SK-N-SH treated with all-trans-retinoic acid at 6 μM for 48 hours (cell line): ENCODE measurements at regions not wholly inside any gene's neighbourhood (a gene's known extent, or its start where the extent isn't known, plus 50 kb on each side); places are given as distances from the start of the nearest gene placed in this dataset.

Experiments
- RARB ChIP-seq: fragments of 250-450 bp; sonication (Bioruptor Pico); IDR thresholded peaks from 2 replicates; pipeline ENCODE4 v1.8.0; 2021; ENCODE audit warnings: mild to moderate bottlenecking, moderate library complexity
- ZFP30 ChIP-seq: fragments of 450-650 bp; formaldehyde crosslinking; IDR thresholded peaks from 2 replicates; pipeline ENCODE4 v1.5.0; 2022; ENCODE audit warnings: mild to moderate bottlenecking, moderate library complexity
- ZNF565 ChIP-seq: fragments of 450-650 bp; formaldehyde crosslinking; conservative IDR thresholded peaks from 2 replicates; pipeline ENCODE4 v1.5.0; 2020; ENCODE audit warnings: low read depth, mild to moderate bottlenecking, moderate library complexity
- ZNF70 ChIP-seq: fragments of 450-650 bp; formaldehyde crosslinking; IDR thresholded peaks from 2 replicates; pipeline ENCODE4 v1.5.0; 2020; ENCODE audit warnings: mild to moderate bottlenecking, moderate library complexity
- TF ChIP-seq, protein P1 (sequence below): fragments of 250-450 bp; sonication (Bioruptor Pico); IDR thresholded peaks from 2 replicates; pipeline ENCODE4 v1.5.1; 2021; ENCODE audit warnings: mild to moderate bottlenecking, moderate library complexity
- TF ChIP-seq, protein P2 (sequence below): fragments of 250-450 bp; sonication (Bioruptor Pico); IDR thresholded peaks from 2 replicates; pipeline ENCODE4 v1.8.0; 2020; ENCODE audit warnings: mild to moderate bottlenecking, moderate library complexity, borderline replicate concordance
- TF ChIP-seq, protein P3 (sequence below): fragments of 250-450 bp; sonication (Bioruptor Pico); IDR thresholded peaks from 2 replicates; pipeline ENCODE4 v1.8.0; 2021; ENCODE audit warnings: low read depth, mild to moderate bottlenecking, moderate library complexity, borderline replicate concordance

DNA sequence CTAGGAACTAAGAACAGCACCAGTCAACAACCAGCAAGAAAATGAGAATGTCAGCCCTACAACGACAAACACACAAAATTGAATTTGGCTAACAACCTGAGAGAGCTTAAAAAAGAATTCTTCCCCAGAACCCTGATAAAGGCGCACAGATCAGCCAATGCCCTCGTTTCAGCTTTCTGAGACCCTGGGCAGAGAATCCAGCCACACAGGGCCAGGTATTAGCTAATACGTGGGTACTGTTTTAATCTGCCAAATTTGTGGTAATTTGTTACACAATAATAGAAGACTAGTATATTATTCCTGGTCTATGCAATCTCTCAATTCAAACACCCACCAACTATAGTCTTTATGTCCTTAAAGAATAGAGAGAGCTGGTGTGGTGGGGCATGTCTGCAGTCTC lies 291.6 kb upstream of the GADL1 start:
- TF ChIP-seq, protein P1, sequence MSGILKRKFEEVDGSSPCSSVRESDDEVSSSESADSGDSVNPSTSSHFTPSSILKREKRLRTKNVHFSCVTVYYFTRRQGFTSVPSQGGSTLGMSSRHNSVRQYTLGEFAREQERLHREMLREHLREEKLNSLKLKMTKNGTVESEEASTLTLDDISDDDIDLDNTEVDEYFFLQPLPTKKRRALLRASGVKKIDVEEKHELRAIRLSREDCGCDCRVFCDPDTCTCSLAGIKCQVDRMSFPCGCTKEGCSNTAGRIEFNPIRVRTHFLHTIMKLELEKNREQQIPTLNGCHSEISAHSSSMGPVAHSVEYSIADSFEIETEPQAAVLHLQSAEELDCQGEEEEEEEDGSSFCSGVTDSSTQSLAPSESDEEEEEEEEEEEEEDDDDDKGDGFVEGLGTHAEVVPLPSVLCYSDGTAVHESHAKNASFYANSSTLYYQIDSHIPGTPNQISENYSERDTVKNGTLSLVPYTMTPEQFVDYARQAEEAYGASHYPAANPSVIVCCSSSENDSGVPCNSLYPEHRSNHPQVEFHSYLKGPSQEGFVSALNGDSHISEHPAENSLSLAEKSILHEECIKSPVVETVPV (CRISPR knock-in tag), result no peak
- TF ChIP-seq ZFP30 (CRISPR knock-in tag), result no peak
- TF ChIP-seq, protein P2, sequence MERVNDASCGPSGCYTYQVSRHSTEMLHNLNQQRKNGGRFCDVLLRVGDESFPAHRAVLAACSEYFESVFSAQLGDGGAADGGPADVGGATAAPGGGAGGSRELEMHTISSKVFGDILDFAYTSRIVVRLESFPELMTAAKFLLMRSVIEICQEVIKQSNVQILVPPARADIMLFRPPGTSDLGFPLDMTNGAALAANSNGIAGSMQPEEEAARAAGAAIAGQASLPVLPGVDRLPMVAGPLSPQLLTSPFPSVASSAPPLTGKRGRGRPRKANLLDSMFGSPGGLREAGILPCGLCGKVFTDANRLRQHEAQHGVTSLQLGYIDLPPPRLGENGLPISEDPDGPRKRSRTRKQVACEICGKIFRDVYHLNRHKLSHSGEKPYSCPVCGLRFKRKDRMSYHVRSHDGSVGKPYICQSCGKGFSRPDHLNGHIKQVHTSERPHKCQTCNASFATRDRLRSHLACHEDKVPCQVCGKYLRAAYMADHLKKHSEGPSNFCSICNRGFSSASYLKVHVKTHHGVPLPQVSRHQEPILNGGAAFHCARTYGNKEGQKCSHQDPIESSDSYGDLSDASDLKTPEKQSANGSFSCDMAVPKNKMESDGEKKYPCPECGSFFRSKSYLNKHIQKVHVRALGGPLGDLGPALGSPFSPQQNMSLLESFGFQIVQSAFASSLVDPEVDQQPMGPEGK, result no peak
- TF ChIP-seq, protein P3, sequence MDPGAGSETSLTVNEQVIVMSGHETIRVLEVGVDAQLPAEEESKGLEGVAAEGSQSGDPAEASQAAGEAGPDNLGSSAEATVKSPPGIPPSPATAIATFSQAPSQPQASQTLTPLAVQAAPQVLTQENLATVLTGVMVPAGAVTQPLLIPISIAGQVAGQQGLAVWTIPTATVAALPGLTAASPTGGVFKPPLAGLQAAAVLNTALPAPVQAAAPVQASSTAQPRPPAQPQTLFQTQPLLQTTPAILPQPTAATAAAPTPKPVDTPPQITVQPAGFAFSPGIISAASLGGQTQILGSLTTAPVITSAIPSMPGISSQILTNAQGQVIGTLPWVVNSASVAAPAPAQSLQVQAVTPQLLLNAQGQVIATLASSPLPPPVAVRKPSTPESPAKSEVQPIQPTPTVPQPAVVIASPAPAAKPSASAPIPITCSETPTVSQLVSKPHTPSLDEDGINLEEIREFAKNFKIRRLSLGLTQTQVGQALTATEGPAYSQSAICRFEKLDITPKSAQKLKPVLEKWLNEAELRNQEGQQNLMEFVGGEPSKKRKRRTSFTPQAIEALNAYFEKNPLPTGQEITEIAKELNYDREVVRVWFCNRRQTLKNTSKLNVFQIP (CRISPR knock-in tag), result no peak
- TF ChIP-seq RARB, result no peak
- TF ChIP-seq ZNF565, result no peak
- no peak for TF ChIP-seq ZNF70 (CRISPR knock-in tag)
